B cell (primary cell): ENCODE measurements at regions not wholly inside any gene's neighbourhood (a gene's known extent, or its start where the extent isn't known, plus 50 kb on each side); places are given as distances from the start of the nearest gene placed in this dataset.

Source experiments
- EZH2 ChIP-seq: IDR thresholded peaks from 2 replicates; pipeline ENCODE4 v1.6.1; 2012; ENCODE audit warnings: borderline replicate concordance, low read depth, mild to moderate bottlenecking, moderate library complexity, low read length; ENCODE audit not compliant: insufficient read depth, poor library complexity, severe bottlenecking
- TF ChIP-seq, protein P1 (sequence below): fragments of 200-600 bp; IDR thresholded peaks from one replicate; pipeline ENCODE4 v1.8.0; 2022; ENCODE audit warnings: antibody characterized with exemption, mild to moderate bottlenecking

- TF ChIP-seq, protein P1, sequence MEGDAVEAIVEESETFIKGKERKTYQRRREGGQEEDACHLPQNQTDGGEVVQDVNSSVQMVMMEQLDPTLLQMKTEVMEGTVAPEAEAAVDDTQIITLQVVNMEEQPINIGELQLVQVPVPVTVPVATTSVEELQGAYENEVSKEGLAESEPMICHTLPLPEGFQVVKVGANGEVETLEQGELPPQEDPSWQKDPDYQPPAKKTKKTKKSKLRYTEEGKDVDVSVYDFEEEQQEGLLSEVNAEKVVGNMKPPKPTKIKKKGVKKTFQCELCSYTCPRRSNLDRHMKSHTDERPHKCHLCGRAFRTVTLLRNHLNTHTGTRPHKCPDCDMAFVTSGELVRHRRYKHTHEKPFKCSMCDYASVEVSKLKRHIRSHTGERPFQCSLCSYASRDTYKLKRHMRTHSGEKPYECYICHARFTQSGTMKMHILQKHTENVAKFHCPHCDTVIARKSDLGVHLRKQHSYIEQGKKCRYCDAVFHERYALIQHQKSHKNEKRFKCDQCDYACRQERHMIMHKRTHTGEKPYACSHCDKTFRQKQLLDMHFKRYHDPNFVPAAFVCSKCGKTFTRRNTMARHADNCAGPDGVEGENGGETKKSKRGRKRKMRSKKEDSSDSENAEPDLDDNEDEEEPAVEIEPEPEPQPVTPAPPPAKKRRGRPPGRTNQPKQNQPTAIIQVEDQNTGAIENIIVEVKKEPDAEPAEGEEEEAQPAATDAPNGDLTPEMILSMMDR, result no peak
- no peak for TF ChIP-seq EZH2
These were observed 615.3 kb downstream of the TOX3 start for GRCh38 chr16:51931653-51932052.
